ENCODE measurements at regions not wholly inside any gene's neighbourhood (a gene's known extent, or its start where the extent isn't known, plus 50 kb on each side); places are given as distances from the start of the nearest gene placed in this dataset.

- TF ChIP-seq POLR2A (IDR thresholded peaks at IDR 0.05): no peak
- TF ChIP-seq CTCF (IDR thresholded peaks at IDR 0.05): no peak
These were observed 312.7 kb upstream of the NCAM2 start for GRCh38 chr21:20685475-20685874.

All from heart left ventricle (tissue), 13 donors.